ENCODE measurements at regions not wholly inside any gene's neighbourhood (a gene's known extent, or its start where the extent isn't known, plus 50 kb on each side); places are given as distances from the start of the nearest gene placed in this dataset.
"Not testable (repeated sequence)": the region's sequence is repeated elsewhere in the genome, so short reads cannot be mapped to it uniquely, and the experiment has no call there.

- TF ChIP-seq CTCF (IDR thresholded peaks at IDR 0.05; ENCODE audit: control insufficient read depth, extremely low read depth, insufficient read depth), result no peak
- H3K4me3 ChIP-seq (ENCODE audit: low read depth, low read length), result no peak overlapping the region
- no peak for DNase-seq (ENCODE audit: low read depth)
Measured at GRCh38 chr5:98016771-98017170, 756.7 kb upstream of the RGMB start.

DNA sequence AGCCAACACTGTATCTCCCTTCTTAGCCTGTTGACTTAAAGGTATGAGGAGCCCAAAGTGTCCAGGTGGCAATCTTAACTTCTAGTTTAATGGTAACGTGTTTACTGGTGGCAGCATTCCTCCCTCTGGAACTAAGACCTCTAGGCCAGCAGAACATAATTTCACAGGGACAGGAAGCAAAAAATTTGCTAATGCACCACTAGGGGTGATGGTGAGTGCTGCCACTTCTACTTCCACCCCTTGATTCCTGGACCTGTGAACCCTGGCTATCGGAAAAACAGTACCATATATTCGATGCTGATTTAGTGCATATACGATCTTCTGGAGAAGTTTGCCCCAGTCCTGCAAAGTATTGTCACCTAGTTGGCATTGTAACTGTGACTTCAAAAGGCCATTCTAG is 743.2 kb upstream of the RGMB start:
- not testable (repeated sequence) for H3K4me3 ChIP-seq (ENCODE audit: low read depth, low read length)
- TF ChIP-seq CTCF (IDR thresholded peaks at IDR 0.05; ENCODE audit: control insufficient read depth, extremely low read depth, insufficient read depth), result 0 out of 2 replicates have a peak, but pooled peaks have one; percentile 6

DNA sequence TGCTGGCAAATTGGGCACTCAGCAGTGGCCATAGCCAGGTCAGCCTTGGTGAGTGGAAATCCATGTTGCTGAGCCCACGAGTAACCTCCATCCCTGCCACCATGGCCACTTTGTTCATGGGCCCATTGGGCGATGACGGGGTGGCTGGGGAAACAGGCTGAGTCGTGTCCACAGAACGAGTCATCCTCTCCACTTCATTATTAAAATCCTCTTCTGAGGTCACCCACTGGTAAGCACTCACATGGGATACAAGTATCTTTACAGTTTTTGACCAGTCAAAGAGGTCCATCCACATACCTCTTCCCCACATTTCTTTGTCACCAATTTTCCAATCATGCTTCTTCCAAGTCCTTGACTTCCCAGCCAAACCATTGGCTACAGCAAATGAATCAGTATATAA is 742.4 kb upstream of the RGMB start:
- not testable (repeated sequence) for H3K4me3 ChIP-seq (ENCODE audit: low read depth, low read length); DNase-seq (ENCODE audit: low read depth)

More for the DNA sequence above, 743.2 kb upstream of the RGMB start:
- not testable (repeated sequence) for DNase-seq (ENCODE audit: low read depth)

DNA sequence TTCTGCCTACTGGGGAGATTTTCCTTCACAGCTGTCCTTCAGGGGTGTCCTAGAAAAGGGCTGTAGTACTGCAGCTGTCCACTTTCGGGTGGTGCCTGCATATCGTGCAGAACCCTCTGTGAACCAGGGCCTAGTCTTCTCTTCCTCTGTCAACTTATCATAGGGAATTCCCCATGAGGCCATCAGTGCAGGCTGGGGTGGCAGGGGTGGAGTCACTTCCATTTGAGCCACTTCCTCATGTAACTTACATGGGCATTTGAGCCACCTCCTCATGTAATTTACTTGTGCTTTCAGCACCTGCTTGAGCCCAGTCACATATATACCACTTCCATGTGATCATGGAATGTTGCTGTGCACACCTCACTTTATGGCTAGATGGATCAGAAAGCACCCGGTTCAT is 742.0 kb upstream of the RGMB start:
- TF ChIP-seq CTCF (IDR thresholded peaks at IDR 0.05; ENCODE audit: control insufficient read depth, extremely low read depth, insufficient read depth), result no peak
- DNase-seq (ENCODE audit: low read depth), result no peak
- H3K4me3 ChIP-seq (ENCODE audit: low read depth, low read length), result no peak overlapping the region

DNA sequence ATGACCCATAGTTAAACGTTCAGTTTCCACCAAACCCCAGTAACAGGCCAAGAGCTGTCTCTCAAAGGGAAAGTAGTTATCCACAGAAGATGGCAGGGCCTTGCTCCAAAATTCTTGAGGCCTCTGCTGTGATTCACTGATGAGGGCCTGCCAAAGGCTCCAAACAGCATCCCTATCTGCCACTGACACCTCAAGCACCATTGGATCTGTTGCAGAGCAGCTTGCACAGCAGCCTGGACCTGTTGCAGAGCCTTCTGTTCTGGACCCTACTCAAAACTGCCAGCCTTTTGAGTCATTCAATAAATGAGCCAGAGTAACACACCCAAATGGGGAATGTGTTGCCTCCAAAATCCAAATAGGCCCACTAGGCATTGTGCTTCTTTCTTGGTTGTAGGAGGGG is 741.5 kb upstream of the RGMB start:
- DNase-seq (ENCODE audit: low read depth), result no peak
- TF ChIP-seq CTCF (IDR thresholded peaks at IDR 0.05; ENCODE audit: control insufficient read depth, extremely low read depth, insufficient read depth), result no peak
- no peak overlapping the region for H3K4me3 ChIP-seq (ENCODE audit: low read depth, low read length)

DNA sequence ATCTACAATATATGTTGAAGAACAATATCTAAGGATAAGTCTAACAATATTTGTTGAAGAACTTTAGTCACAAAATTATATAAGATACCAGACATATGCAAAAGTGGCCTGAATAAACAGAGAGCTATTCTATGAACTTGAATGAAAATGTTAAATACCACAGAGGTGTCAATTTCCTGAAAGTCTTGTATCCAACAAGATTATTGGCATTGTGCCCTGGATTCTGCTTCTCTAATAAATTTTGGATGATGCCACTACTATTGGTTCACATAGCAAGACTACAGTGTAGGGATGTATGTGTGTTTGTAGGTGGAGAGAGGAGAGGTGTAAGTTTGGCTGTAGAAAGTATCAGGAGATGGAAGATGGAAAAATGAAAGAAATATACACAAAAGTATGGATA is 731.8 kb upstream of the RGMB start:
- no peak for DNase-seq (ENCODE audit: low read depth)
- no peak overlapping the region for H3K4me3 ChIP-seq (ENCODE audit: low read depth, low read length)
- no peak for TF ChIP-seq CTCF (IDR thresholded peaks at IDR 0.05; ENCODE audit: control insufficient read depth, extremely low read depth, insufficient read depth)

DNA sequence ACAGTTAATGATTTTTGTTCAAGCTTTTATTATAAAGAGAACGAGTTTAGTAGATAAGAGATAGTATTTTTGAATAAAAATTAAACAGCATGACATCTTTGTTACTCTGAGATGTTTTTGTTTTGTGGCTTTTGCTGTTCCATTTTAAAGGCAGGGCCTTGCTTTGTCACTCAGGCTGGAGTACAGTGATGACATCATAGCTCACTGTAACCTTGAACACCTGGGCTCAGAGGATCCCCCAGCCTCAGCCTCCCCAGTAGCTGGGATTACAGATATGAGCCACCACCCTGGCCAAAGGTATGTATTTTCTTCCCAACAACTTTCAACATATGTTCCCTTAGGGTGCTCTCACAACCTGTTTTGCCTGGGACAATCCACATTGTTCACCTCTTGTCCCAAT is 730.9 kb upstream of the RGMB start:
- no peak for DNase-seq (ENCODE audit: low read depth)
- no peak for TF ChIP-seq CTCF (IDR thresholded peaks at IDR 0.05; ENCODE audit: control insufficient read depth, extremely low read depth, insufficient read depth)
- no peak overlapping the region for H3K4me3 ChIP-seq (ENCODE audit: low read depth, low read length)

GRCh38 chr5:98042961-98043360 is 730.5 kb upstream of the RGMB start:
- no peak overlapping the region for H3K4me3 ChIP-seq (ENCODE audit: low read depth, low read length)
- no peak for DNase-seq (ENCODE audit: low read depth)
- no peak for TF ChIP-seq CTCF (IDR thresholded peaks at IDR 0.05; ENCODE audit: control insufficient read depth, extremely low read depth, insufficient read depth)

Data from LNCaP clone FGC (cell line).